Spinal cord (tissue), 9 donors: ENCODE measurements at regions not wholly inside any gene's neighbourhood (a gene's known extent, or its start where the extent isn't known, plus 50 kb on each side); places are given as distances from the start of the nearest gene placed in this dataset.
A peak's percentile ranks its signal among the peaks of the same experiment; 100 is the strongest.
"Not testable (repeated sequence)": the region's sequence is repeated elsewhere in the genome, so short reads cannot be mapped to it uniquely, and the experiment has no call there.

Source experiments
- DNase-seq, 6 donors: peaks; one replicate each; pipeline versions ENCODE4 v3.0.0 to v3.0.0-alpha.2; 2013 to 2015; ENCODE audit warnings: low spot score in 6 of 6, low read depth in 4 of 6
- H3K27ac ChIP-seq: one replicate; pipeline ENCODE4 v1.5.1; 2013; ENCODE audit warnings: low read depth, low read length, control low read depth
- H3K27me3 ChIP-seq: one replicate; pipeline ENCODE4 v1.6.1; 2013; ENCODE audit warnings: low read length; ENCODE audit not compliant: control insufficient read depth, insufficient read depth
- H3K36me3 ChIP-seq: one replicate; pipeline ENCODE4 v1.6.1; 2013; ENCODE audit warnings: low read length; ENCODE audit not compliant: control insufficient read depth, insufficient read depth
- H3K4me1 ChIP-seq: one replicate; pipeline ENCODE4 v1.6.1; 2013; ENCODE audit warnings: low read length; ENCODE audit not compliant: control insufficient read depth, insufficient read depth
- H3K4me3 ChIP-seq: one replicate; pipeline ENCODE4 v1.5.1; 2013; ENCODE audit warnings: low read depth, low read length, control low read depth
- H3K9me3 ChIP-seq: one replicate; pipeline ENCODE4 v1.6.1; 2013; ENCODE audit warnings: low read length; ENCODE audit not compliant: control insufficient read depth, insufficient read depth
- WGBS: methylation state at CpG from one replicate; pipeline ENCODE4 v1.1.5; 2013; ENCODE audit warnings: missing lambda C conversion rate; ENCODE audit not compliant: insufficient coverage; 5-methylcytosine and 5-hydroxymethylcytosine counted together
- donor health status: healthy.

DNA sequence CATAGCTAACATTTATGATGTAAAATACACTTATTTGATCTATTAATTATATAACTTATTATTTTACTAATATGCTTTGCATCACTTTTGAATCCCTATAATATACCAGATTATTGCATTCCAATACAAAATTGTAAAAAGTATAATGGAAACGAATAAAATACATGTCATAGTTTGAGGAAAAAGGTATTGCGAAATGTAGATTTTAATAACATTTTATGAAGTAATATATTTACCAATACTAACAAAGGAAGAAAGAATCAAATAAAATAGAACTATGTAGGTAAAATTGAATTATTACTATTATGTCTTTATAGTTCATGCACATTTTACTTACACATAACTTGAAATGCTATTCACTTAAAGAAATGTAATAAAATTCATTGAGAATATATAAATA lies 1300.2 kb downstream of the ADGRL3 start:
- no peaks in the 10 kb centered on the region for H3K9me3 ChIP-seq
- DNase-seq, result no peak
- no CpG with 5 or more reads among the region's 2 CpGs for WGBS
- no peaks in the 10 kb centered on the region for H3K27me3 ChIP-seq
- no peaks in the 10 kb centered on the region for H3K4me1 ChIP-seq
- H3K4me3 ChIP-seq, result no peak overlapping the region
- no peak overlapping the region for H3K27ac ChIP-seq
- H3K36me3 ChIP-seq, result no peaks in the 10 kb centered on the region

DNA sequence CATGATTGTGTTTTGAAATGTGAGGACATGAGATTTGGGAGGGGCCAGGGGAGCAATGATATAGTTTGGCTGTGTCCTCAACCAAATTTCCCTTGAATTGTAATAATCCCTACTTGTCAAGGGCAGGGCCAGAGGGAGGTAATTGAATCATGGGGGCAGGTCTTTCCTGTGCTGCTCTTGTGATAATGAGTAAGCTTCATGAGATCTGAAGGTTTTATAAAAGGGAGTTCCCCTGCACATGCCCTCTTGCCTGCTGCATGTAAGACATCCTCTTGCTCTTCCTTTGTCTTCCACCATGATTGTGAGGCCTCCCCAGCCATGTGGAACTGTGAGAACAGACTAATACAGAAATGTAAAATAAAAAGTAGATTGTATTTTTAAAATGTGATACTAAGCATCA lies 1294.9 kb downstream of the ADGRL3 start:
- Histone ChIP-seq H3K36me3 (no peaks in the 10 kb centered on the region), H3K4me1 (no peaks in the 10 kb centered on the region), H3K27ac (no peak overlapping the region), H3K27me3 (no peaks in the 10 kb centered on the region), H3K9me3 (peaks cover 1% of the 10 kb centered on the region), H3K4me3 (no peak overlapping the region)
- DNase-seq, result no peak

DNA sequence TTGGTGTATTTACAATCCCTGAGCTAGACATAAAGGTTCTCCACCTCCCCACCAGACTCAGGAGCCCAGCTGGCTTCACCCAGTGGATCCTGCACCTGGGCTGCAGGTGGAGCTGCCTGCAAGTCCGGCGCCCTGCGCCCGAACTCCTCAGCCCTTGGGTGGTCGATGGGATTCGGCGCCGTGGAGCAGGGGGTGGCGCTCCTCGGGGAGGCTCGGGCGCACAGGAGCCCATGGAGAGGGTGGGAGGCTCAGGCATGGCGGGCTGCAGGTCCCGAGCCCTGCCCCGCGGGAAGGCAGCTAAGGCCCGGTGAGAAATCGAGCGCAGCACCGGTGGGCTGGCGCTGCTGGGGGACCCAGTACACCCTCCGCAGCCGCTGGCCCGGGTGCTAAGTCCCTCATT lies 1291.6 kb downstream of the ADGRL3 start:
- H3K9me3 ChIP-seq, H3K36me3 ChIP-seq, H3K4me3 ChIP-seq, H3K4me1 ChIP-seq, H3K27ac ChIP-seq, H3K27me3 ChIP-seq, DNase-seq: not testable (repeated sequence)
- WGBS, result 98% methylated on average over 24 of the region's 24 CpGs

DNA sequence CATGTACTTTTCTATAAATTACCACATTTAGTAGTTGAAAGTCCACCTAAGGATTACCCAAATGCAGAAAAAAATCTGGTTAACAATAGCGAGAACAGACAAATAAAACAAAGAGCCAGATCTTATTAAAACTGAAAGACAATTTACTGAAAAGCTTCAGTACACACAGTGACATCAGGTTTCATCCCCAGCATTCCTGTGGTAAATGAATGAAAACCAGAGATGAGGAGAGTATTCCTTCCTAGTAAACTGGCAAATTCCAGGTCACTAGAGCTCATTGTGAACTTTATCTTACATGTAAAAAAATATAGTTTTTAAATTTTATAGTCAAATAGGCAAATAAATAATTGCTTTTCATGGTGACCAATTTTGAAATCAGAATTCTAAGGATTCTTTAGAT lies 1290.5 kb downstream of the ADGRL3 start:
- no peak for DNase-seq
- H3K9me3 ChIP-seq, result peaks cover 1% of the 10 kb centered on the region
- no peak overlapping the region for H3K4me3 ChIP-seq
- H3K36me3 ChIP-seq, result no peaks in the 10 kb centered on the region
- no peaks in the 10 kb centered on the region for H3K4me1 ChIP-seq
- no peak overlapping the region for H3K27ac ChIP-seq
- WGBS, result no CpG with 5 or more reads among the region's 1 CpG
- H3K27me3 ChIP-seq, result no peaks in the 10 kb centered on the region

DNA sequence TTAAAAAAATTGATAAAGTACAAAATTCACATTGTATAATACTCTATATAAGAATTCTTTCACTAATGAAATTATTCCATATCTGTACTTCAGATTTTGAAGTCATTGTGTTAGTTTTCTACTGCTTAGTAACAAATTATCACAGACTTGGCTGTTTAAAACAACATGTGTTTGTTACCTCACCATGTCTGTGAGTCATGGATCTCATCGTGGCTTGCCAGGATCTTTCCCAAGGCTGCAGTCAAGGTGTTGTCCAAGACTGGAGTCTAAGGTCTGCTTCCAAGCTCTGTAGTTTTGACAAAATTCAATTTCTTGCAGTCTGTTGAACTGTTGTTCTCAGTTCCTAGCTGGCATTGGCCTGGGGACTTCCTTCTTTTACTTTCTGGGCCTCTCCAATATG lies 1286.9 kb downstream of the ADGRL3 start:
- Histone ChIP-seq H3K36me3 (no peaks in the 10 kb centered on the region), H3K9me3 (no peaks in the 10 kb centered on the region), H3K27ac (no peak overlapping the region), H3K4me3 (no peak overlapping the region), H3K4me1 (no peaks in the 10 kb centered on the region), H3K27me3 (no peaks in the 10 kb centered on the region)
- no peak for DNase-seq
- 100% methylated on average over 1 of the region's 1 CpG for WGBS

DNA sequence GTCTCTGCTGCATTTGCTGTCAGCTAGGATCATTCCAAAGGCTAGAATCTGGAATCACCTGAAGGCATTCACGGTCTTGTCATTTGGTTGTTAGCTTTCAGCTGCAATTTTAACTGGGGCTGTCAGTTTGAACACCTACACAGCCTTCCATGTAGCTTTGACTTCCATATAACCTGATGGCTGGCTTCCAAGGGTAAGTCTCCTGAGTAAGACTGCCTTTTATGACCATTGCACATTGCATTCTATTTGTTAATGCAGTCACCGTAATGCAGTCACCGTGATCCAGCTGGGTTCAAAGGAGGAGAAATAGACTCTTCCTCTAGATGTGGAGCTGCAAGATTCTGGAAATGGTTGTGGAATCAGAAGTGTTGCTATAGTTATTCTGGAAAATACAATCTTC lies 1284.2 kb downstream of the ADGRL3 start:
- Histone ChIP-seq H3K27ac (no peak overlapping the region), H3K9me3 (no peaks in the 10 kb centered on the region), H3K4me1 (no peaks in the 10 kb centered on the region), H3K36me3 (no peaks in the 10 kb centered on the region), H3K27me3 (no peaks in the 10 kb centered on the region), H3K4me3 (no peak overlapping the region)
- DNase-seq, result no peak
- WGBS, result 100% methylated on average over 1 of the region's 3 CpGs

DNA sequence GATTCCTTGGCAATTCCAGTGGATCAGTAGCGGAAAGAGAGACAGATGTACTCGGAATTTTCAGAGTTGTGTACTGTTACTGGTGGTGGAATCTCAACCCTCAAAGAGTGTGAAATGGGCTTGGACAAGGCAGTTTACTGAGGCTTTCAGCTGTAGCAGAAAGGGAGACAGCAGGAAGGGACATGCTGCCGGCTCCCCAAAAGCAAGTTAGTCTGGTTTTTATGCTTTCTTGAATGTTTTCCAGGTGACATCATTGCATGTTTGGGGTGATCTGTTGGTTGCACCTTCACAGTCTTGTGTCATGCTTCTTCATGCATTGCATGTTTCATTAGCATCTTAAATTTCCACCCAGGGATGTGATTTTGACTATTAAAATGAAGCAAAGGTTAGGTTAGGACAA lies 1282.2 kb downstream of the ADGRL3 start:
- no peaks in the 10 kb centered on the region for H3K9me3 ChIP-seq
- H3K4me1 ChIP-seq, result no peaks in the 10 kb centered on the region
- no peaks in the 10 kb centered on the region for H3K27me3 ChIP-seq
- H3K36me3 ChIP-seq, result no peaks in the 10 kb centered on the region
- DNase-seq, result no peak
- no peak overlapping the region for H3K4me3 ChIP-seq
- H3K27ac ChIP-seq, result no peak overlapping the region
- 93% methylated on average over 3 of the region's 3 CpGs for WGBS

DNA sequence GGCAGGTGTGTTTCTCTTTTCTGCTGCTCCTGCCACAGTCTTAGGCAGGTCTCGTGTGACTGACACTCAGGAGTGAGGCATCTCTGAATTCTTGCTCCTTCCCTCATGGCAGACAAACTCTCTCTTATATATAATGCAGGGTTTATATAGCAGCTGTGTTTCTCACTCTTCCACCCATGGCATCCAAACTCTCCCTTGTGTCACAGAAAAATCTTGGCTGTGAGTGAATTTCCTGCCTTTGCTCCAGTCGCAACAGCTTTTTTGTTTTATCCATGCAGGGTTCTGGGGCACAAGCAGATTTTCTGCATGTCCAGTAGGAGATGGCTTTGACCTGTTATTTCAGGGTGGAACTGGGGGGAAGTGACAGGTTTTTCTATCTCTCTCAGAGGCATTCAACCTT lies 1275.5 kb downstream of the ADGRL3 start:
- H3K27ac ChIP-seq, result no peak overlapping the region
- 100% methylated on average over 1 of the region's 2 CpGs for WGBS
- no peaks in the 10 kb centered on the region for H3K36me3 ChIP-seq
- no peaks in the 10 kb centered on the region for H3K27me3 ChIP-seq
- no peaks in the 10 kb centered on the region for H3K4me1 ChIP-seq
- DNase-seq, result peak in 1 of 6 donors; percentile 36
- H3K9me3 ChIP-seq, result no peaks in the 10 kb centered on the region
- no peak overlapping the region for H3K4me3 ChIP-seq

DNA sequence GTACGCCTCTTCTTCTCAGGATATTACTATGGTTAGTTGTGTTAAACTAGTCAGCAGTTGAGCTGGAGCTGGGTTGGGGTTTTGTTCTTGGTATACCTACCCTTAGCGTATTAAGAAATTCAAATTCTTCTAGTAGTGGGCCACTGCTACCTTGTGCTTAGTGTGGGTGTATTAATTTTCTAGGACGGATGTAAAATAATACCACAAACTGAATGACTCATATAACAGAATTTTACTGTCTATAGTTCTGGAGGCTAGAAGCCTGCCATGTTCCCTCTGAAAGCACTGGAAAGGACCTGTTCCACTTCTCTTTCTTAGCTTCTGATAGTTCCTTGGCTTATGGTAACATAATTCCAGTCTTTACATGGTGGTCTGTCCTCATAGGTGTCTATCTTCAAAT lies 1274.7 kb downstream of the ADGRL3 start:
- no peak for DNase-seq
- H3K9me3 ChIP-seq, result no peaks in the 10 kb centered on the region
- no peak overlapping the region for H3K27ac ChIP-seq
- H3K36me3 ChIP-seq, result no peaks in the 10 kb centered on the region
- no peak overlapping the region for H3K4me3 ChIP-seq
- no peaks in the 10 kb centered on the region for H3K4me1 ChIP-seq
- H3K27me3 ChIP-seq, result no peaks in the 10 kb centered on the region
- 63% methylated on average over 1 of the region's 3 CpGs for WGBS

DNA sequence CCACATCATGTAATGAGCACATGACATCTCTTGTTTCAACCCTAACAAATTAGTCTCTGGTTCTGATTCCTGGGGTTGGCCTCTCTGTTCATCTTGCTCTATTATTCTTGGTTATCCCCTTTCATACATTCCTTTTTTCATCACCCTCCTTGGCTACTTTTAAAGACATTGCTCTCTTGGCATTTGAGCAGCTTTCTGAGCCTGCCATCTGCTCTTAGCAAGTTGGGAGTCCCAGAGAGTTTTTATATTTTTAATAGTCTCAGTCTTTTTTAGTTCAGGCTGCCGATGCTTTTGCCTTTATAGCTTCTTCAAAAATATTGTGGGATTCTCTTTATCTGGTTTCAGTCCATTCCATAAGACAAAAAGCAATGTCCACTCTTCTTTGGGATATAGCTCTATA lies 1270.9 kb downstream of the ADGRL3 start:
- no CpG with 5 or more reads among the region's 1 CpG for WGBS
- Histone ChIP-seq H3K27me3 (no peaks in the 10 kb centered on the region), H3K4me1 (no peaks in the 10 kb centered on the region), H3K36me3 (no peaks in the 10 kb centered on the region), H3K27ac (no peak overlapping the region), H3K9me3 (no peaks in the 10 kb centered on the region), H3K4me3 (no peak overlapping the region)
- peak in 1 of 6 donors; percentile 53 for DNase-seq
